B cell (primary cell): ENCODE measurements at regions not wholly inside any gene's neighbourhood (a gene's known extent, or its start where the extent isn't known, plus 50 kb on each side); places are given as distances from the start of the nearest gene placed in this dataset.

Source experiments
- ATAC-seq: fragments of 200-7000 bp; cut with Tn5 transposase; one replicate; pipeline ENCODE4 v1.10.0; 2021; ENCODE audit warnings: low read depth, mild to moderate bottlenecking, moderate number of reproducible peaks, moderate library complexity
- CTCF ChIA-PET: fragments of 350-600 bp; sonication (Branson Sonifier 250); formaldehyde crosslinking; loops from one replicate; lab custom pipeline; 2021; ENCODE audit warnings: antibody characterized with exemption, inconsistent platforms; lab: Charles Lee
- POLR2A ChIA-PET: fragments of 350-600 bp; sonication (Branson Sonifier 250); formaldehyde crosslinking; loops from one replicate; lab custom pipeline; 2021; ENCODE audit warnings: antibody characterized with exemption; lab: Charles Lee
- DNase-seq: peaks from one replicate; pipeline ENCODE4 v3.0.0; 2013
- H2AFZ ChIP-seq: 2 replicates; pipeline ENCODE4 v1.6.1; 2012; ENCODE audit warnings: mild to moderate bottlenecking, low read depth, low read length; ENCODE audit not compliant: insufficient read depth, poor library complexity, severe bottlenecking
- H3K27ac ChIP-seq, 2 donors: 1 replicate in 1 of 2; 2 replicates in 1 of 2; pipeline ENCODE4 v1.5.1; 2012 to 2013; ENCODE audit warnings: low read length in 2 of 2, mild to moderate bottlenecking in 2 of 2, moderate library complexity in 1 of 2
- H3K27me3 ChIP-seq, 4 experiments: fragments of 200-600 bp in 1 of 4; sonication (generic) in 1 of 4; replicated peaks in 1 of 4; 1 replicate in 2 of 4; 2 replicates in 2 of 4; pipeline versions ENCODE4 v1.6.1 to v1.7.0; 2013 to 2016; ENCODE audit warnings: low read length in 3 of 4, mild to moderate bottlenecking in 2 of 4, mixed read lengths in 1 of 4, moderate library complexity in 1 of 4; ENCODE audit not compliant: insufficient read depth in 4 of 4, control insufficient read depth in 3 of 4; ENCODE audit errors: control extremely low read depth in 1 of 4
- H3K36me3 ChIP-seq, 2 experiments: replicated peaks in 1 of 2; 1 replicate in 1 of 2; 2 replicates in 1 of 2; pipeline versions ENCODE4 v1.6.1 to v1.7.1; 2013; ENCODE audit warnings: low read length in 1 of 2; ENCODE audit not compliant: insufficient read depth in 2 of 2, control insufficient read depth in 1 of 2; ENCODE audit errors: control extremely low read depth in 1 of 2, extremely low read depth in 1 of 2
- H3K4me1 ChIP-seq, 2 donors: fragments of 200-600 bp in 1 of 2; sonication (generic) in 1 of 2; 1 replicate in 1 of 2; 2 replicates in 1 of 2; pipeline versions ENCODE4 v1.5.1 to v1.6.1; 2013 to 2017; ENCODE audit warnings: low read length in 2 of 2; ENCODE audit not compliant: control insufficient read depth in 2 of 2, insufficient read depth in 2 of 2
- H3K4me2 ChIP-seq: replicated peaks from 2 replicates; pipeline ENCODE3; 2012; ENCODE audit warnings: mild to moderate bottlenecking, low read depth, low read length; ENCODE audit not compliant: poor library complexity, severe bottlenecking
- H3K4me3 ChIP-seq, 5 experiments: fragments of 200-600 bp in 1 of 5; sonication (generic) in 1 of 5; 1 replicate in 3 of 5; 2 replicates in 2 of 5; pipeline versions ENCODE4 v1.5.1 to v1.7.0; 2011 to 2016; ENCODE audit warnings: low read length in 4 of 5, mild to moderate bottlenecking in 4 of 5, low read depth in 2 of 5, control low read depth in 1 of 5, moderate library complexity in 1 of 5; ENCODE audit not compliant: insufficient read depth in 1 of 5; ENCODE audit errors: control extremely low read depth in 1 of 5, extremely low read depth in 1 of 5
- H3K79me2 ChIP-seq: fragments of 200-600 bp; sonication (generic); one replicate; pipeline ENCODE4 v1.6.0; 2016; ENCODE audit warnings: low read length; ENCODE audit not compliant: control insufficient read depth, insufficient read depth
- H3K9ac ChIP-seq: fragments of 200-600 bp; sonication (generic); 2 replicates; pipeline ENCODE4 v1.6.1; 2017; ENCODE audit warnings: mild to moderate bottlenecking, low read length, moderate library complexity
- H3K9me3 ChIP-seq, 3 donors: one replicate each; pipeline versions ENCODE4 v1.6.1 to v1.7.1; 2013; ENCODE audit warnings: low read length in 2 of 3; ENCODE audit not compliant: control insufficient read depth in 2 of 3, insufficient read depth in 1 of 3; ENCODE audit errors: control extremely low read depth in 1 of 3
- H4K20me1 ChIP-seq: 2 replicates; pipeline ENCODE4 v1.6.0; 2012; ENCODE audit warnings: mild to moderate bottlenecking, low read length; ENCODE audit not compliant: insufficient read depth, control insufficient read depth, poor library complexity, severe bottlenecking
- H3K27ac Mint-ChIP-seq: one replicate; pipeline ENCODE4 v1.8.0; 2021; ENCODE audit warnings: mixed read lengths
- H3K27me3 Mint-ChIP-seq: one replicate; pipeline ENCODE4 v1.8.0; 2021; ENCODE audit warnings: mixed read lengths
- H3K4me1 Mint-ChIP-seq: one replicate; pipeline ENCODE4 v1.8.0; 2021; ENCODE audit warnings: mixed read lengths
- H3K4me3 Mint-ChIP-seq: one replicate; pipeline ENCODE4 v1.8.0; 2021; ENCODE audit warnings: mixed read lengths
- H3K9me3 Mint-ChIP-seq: one replicate; pipeline ENCODE4 v1.8.0; 2022; ENCODE audit warnings: mixed read lengths; ENCODE audit not compliant: insufficient read depth
- CTCF ChIP-seq: fragments of 200-600 bp; IDR thresholded peaks from one replicate; pipeline ENCODE4 v1.8.0; 2022; ENCODE audit warnings: antibody characterized with exemption, mild to moderate bottlenecking
- EZH2 ChIP-seq: IDR thresholded peaks from 2 replicates; pipeline ENCODE4 v1.6.1; 2012; ENCODE audit warnings: borderline replicate concordance, low read depth, mild to moderate bottlenecking, moderate library complexity, low read length; ENCODE audit not compliant: insufficient read depth, poor library complexity, severe bottlenecking
- WGBS: methylation state at CpG from one replicate; pipeline ENCODE4 v1.1.5; 2013; ENCODE audit warnings: missing lambda C conversion rate; ENCODE audit not compliant: insufficient coverage; 5-methylcytosine and 5-hydroxymethylcytosine counted together
- intact Hi-C: fragments of 100-400 bp; cut with micrococcal nuclease; formaldehyde crosslinking; loops from one replicate; pipeline ENCODE4 v1.10.0; 2022

GRCh38 chr2:78646533-78647364 is 378.8 kb upstream of the REG3G start:
- Histone ChIP-seq H3K27ac (no peak overlapping the region), H2AFZ (no peak overlapping the region), H3K27me3 (no peaks in the 10 kb centered on the region), H3K4me2 (no peak overlapping the region), H3K79me2 (no peaks in the 10 kb centered on the region), H4K20me1 (no peaks in the 10 kb centered on the region), H3K4me1 (no peaks in the 10 kb centered on the region), H3K4me3 (no peak overlapping the region), H3K9me3 (peaks cover 0 to 3% (median 0%) of the 10 kb centered on the region in 3 donors), H3K9ac (no peak overlapping the region), H3K36me3 (no peaks in the 10 kb centered on the region)
- Mint-ChIP-seq H3K27ac (no peak overlapping the region), H3K27me3 (no peaks in the 10 kb centered on the region), H3K9me3 (peaks cover 3% of the 10 kb centered on the region), H3K4me3 (no peak overlapping the region), H3K4me1 (no peaks in the 10 kb centered on the region)
- WGBS, result no CpG with 5 or more reads among the region's 5 CpGs
- no peak for ATAC-seq
- ChIA-PET POLR2A (no interaction called here), CTCF (no interaction called here)
- DNase-seq, result no peak
- TF ChIP-seq CTCF (no peak), EZH2 (no peak)
- intact Hi-C loops, result no loop called here

GRCh38 chr2:78648558-78648957 is 376.9 kb upstream of the REG3G start:
- H3K4me2 ChIP-seq, result no peak overlapping the region
- no peaks in the 10 kb centered on the region for H3K4me1 Mint-ChIP-seq
- ChIA-PET CTCF (no interaction called here), POLR2A (no interaction called here)
- H3K4me3 Mint-ChIP-seq, result no peak overlapping the region
- H3K36me3 ChIP-seq, result no peaks in the 10 kb centered on the region
- no peak overlapping the region for H3K4me3 ChIP-seq
- H3K27me3 Mint-ChIP-seq, result no peaks in the 10 kb centered on the region
- H3K9me3 ChIP-seq, result peaks cover 0 to 3% (median 0%) of the 10 kb centered on the region in 3 donors
- WGBS, result no CpG with 5 or more reads among the region's 1 CpG
- no peaks in the 10 kb centered on the region for H3K4me1 ChIP-seq
- H3K27ac Mint-ChIP-seq, result no peak overlapping the region
- no peaks in the 10 kb centered on the region for H4K20me1 ChIP-seq
- no peak for TF ChIP-seq CTCF
- TF ChIP-seq EZH2, result no peak
- no peak overlapping the region for H3K9ac ChIP-seq
- intact Hi-C loops, result no loop called here
- H3K27me3 ChIP-seq, result no peaks in the 10 kb centered on the region
- DNase-seq (no peak), ATAC-seq (no peak)
- no peaks in the 10 kb centered on the region for H3K79me2 ChIP-seq
- no peak overlapping the region for H3K27ac ChIP-seq
- peaks cover 3% of the 10 kb centered on the region for H3K9me3 Mint-ChIP-seq
- no peak overlapping the region for H2AFZ ChIP-seq
